ENCODE measurements at regions not wholly inside any gene's neighbourhood (a gene's known extent, or its start where the extent isn't known, plus 50 kb on each side); places are given as distances from the start of the nearest gene placed in this dataset.

GRCh38 chr9:106283769-106284168, 579.2 kb upstream of the ZNF462 start:
- Histone ChIP-seq H3K27me3 (no peaks in the 10 kb centered on the region), H3K36me3 (no peaks in the 10 kb centered on the region), H3K9me3 (no peaks in the 10 kb centered on the region), H3K27ac (no peak overlapping the region), H3K4me3 (no peak overlapping the region), H3K4me1 (peaks cover 0 to 9% (median 0%) of the 10 kb centered on the region in 4 donors)
- intact Hi-C loops (cut with DNase I; ENCODE audit: low total_unique reads), result no loop called here
- TF ChIP-seq POLR2AphosphoS5 (IDR thresholded peaks at IDR 0.05), result no peak
- TF ChIP-seq EP300 (IDR thresholded peaks at IDR 0.05; ENCODE audit: low read depth), result no peak
- no peak for TF ChIP-seq POLR2A (IDR thresholded peaks at IDR 0.05)
- TF ChIP-seq, protein P1, sequence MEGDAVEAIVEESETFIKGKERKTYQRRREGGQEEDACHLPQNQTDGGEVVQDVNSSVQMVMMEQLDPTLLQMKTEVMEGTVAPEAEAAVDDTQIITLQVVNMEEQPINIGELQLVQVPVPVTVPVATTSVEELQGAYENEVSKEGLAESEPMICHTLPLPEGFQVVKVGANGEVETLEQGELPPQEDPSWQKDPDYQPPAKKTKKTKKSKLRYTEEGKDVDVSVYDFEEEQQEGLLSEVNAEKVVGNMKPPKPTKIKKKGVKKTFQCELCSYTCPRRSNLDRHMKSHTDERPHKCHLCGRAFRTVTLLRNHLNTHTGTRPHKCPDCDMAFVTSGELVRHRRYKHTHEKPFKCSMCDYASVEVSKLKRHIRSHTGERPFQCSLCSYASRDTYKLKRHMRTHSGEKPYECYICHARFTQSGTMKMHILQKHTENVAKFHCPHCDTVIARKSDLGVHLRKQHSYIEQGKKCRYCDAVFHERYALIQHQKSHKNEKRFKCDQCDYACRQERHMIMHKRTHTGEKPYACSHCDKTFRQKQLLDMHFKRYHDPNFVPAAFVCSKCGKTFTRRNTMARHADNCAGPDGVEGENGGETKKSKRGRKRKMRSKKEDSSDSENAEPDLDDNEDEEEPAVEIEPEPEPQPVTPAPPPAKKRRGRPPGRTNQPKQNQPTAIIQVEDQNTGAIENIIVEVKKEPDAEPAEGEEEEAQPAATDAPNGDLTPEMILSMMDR (IDR thresholded peaks at IDR 0.05), result no peak
- in situ Hi-C loops (cut with MboI; ENCODE audit: low pct_ligation_motif_present in 1 of 4, low pct_unique_long_range_greater_than_20kb in 1 of 4, low sequenced_read_pairs in 3 of 4), result no loop called here
- no peak for DNase-seq
- 75 to 81% methylated on average over 5 of the region's 5 CpGs for WGBS, 2 donors (ENCODE audit: low coverage in 1 of 2)

- Histone ChIP-seq H3K9me3 (no peaks in the 10 kb centered on the region), H3K27ac (no peak overlapping the region), H3K4me1 (peaks cover 0 to 9% (median 0%) of the 10 kb centered on the region in 4 donors), H3K27me3 (no peaks in the 10 kb centered on the region), H3K4me3 (no peak overlapping the region), H3K36me3 (no peaks in the 10 kb centered on the region)
- TF ChIP-seq POLR2A (IDR thresholded peaks at IDR 0.05), result no peak
- TF ChIP-seq, protein P1 (IDR thresholded peaks at IDR 0.05), result no peak
- no peak for TF ChIP-seq EP300 (IDR thresholded peaks at IDR 0.05; ENCODE audit: low read depth)
- TF ChIP-seq POLR2AphosphoS5 (IDR thresholded peaks at IDR 0.05), result no peak
- DNase-seq, result no peak
- intact Hi-C loops (cut with DNase I; ENCODE audit: low total_unique reads) (no loop called here), in situ Hi-C loops (cut with MboI; ENCODE audit: low pct_ligation_motif_present in 1 of 4, low pct_unique_long_range_greater_than_20kb in 1 of 4, low sequenced_read_pairs in 3 of 4) (no loop called here)
- WGBS, 2 donors (ENCODE audit: low coverage in 1 of 2), result 75 to 78% methylated on average over 4 of the region's 4 CpGs
Measured at GRCh38 chr9:106284296-106284695, 578.7 kb upstream of the ZNF462 start.

GRCh38 chr9:106286249-106286648, 576.7 kb upstream of the ZNF462 start:
- no peak for DNase-seq
- TF ChIP-seq EP300 (IDR thresholded peaks at IDR 0.05; ENCODE audit: low read depth), result no peak
- TF ChIP-seq POLR2AphosphoS5 (IDR thresholded peaks at IDR 0.05), result no peak
- TF ChIP-seq, protein P1 (IDR thresholded peaks at IDR 0.05), result no peak
- TF ChIP-seq POLR2A (IDR thresholded peaks at IDR 0.05), result no peak
- Histone ChIP-seq H3K36me3 (no peaks in the 10 kb centered on the region), H3K4me1 (peaks cover 0 to 9% (median 0%) of the 10 kb centered on the region in 4 donors), H3K27ac (no peak overlapping the region), H3K27me3 (no peaks in the 10 kb centered on the region), H3K9me3 (no peaks in the 10 kb centered on the region), H3K4me3 (no peak overlapping the region)
- in situ Hi-C loops (cut with MboI; ENCODE audit: low pct_ligation_motif_present in 1 of 4, low pct_unique_long_range_greater_than_20kb in 1 of 4, low sequenced_read_pairs in 3 of 4) (no loop called here), intact Hi-C loops (cut with DNase I; ENCODE audit: low total_unique reads) (no loop called here)

DNA sequence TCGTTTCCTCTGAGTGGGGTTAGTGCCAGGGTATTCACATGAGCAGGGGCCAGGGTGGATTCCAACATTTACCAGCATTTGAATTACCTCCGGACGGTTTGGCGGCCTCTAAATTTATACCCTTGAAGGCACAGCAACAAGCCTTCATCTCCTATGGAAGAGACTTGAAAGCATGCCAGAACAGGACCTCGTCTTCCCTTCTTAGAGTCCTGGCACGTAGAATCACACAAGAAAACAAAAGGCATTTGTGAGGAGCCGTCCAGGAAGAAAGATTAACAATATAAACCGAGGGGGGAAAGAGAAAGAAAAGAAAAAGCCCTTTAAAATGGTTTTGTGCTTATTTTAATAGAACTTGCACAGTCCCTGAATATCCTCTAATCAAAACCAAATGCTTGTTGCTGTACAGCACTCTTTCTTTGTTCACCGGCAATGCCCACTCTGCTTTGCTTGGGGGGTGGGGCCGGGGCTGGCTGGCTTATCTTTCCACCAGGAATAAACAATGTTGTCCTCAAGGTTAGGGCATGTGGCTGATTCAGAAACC, 575.8 kb upstream of the ZNF462 start:
- Histone ChIP-seq H3K4me1 (peaks cover 0 to 9% (median 0%) of the 10 kb centered on the region in 4 donors), H3K36me3 (no peaks in the 10 kb centered on the region), H3K27ac (peak overlapping the region in 3 of 4 donors; percentile 12 to 42 (median 36)), H3K4me3 (peak overlapping the region in 3 of 4 donors; percentile 2 to 23 (median 3)), H3K27me3 (no peaks in the 10 kb centered on the region), H3K9me3 (no peaks in the 10 kb centered on the region)
- in situ Hi-C loops (cut with MboI; ENCODE audit: low pct_ligation_motif_present in 1 of 4, low pct_unique_long_range_greater_than_20kb in 1 of 4, low sequenced_read_pairs in 3 of 4) (no loop called here), intact Hi-C loops (cut with DNase I; ENCODE audit: low total_unique reads) (no loop called here)
- WGBS, 2 donors (ENCODE audit: low coverage in 1 of 2), result 33 to 36% methylated on average over 5 to 10 of the region's 10 CpGs
- TF ChIP-seq POLR2A (IDR thresholded peaks at IDR 0.05) (no peak), EP300 (IDR thresholded peaks at IDR 0.05; ENCODE audit: low read depth) (no peak), POLR2AphosphoS5 (IDR thresholded peaks at IDR 0.05) (no peak)
- DNase-seq, result no peak

DNA sequence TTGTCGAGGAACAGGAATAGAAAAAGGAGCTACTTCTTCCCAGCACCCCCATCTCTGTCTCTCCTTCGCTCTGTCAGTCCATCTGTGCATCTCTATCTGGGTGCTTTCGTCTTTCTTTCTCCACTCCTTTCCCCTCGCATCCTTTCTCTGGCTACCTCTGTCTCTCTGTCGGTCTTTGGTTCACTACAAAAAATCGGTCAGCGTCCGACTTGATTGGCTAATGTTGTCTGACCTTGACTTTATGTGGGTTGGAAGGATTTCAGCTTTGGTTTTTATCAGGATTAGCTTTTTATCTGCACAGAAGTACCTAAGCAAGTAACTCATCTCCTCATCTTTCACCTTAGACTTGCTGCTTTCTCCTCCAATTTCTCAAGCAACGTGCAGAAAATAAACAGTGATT, 575.2 kb upstream of the ZNF462 start:
- H3K4me3 ChIP-seq, result no peak overlapping the region

More for the DNA sequence above, 575.2 kb upstream of the ZNF462 start:
- H3K9me3 ChIP-seq, result no peaks in the 10 kb centered on the region
- 79 to 81% methylated on average over 9 of the region's 9 CpGs for WGBS, 2 donors (ENCODE audit: low coverage in 1 of 2)
- peaks cover 0 to 9% (median 0%) of the 10 kb centered on the region in 4 donors for H3K4me1 ChIP-seq
- in situ Hi-C loops (cut with MboI; ENCODE audit: low pct_ligation_motif_present in 1 of 4, low pct_unique_long_range_greater_than_20kb in 1 of 4, low sequenced_read_pairs in 3 of 4) (no loop called here), intact Hi-C loops (cut with DNase I; ENCODE audit: low total_unique reads) (no loop called here)
- TF ChIP-seq POLR2A (IDR thresholded peaks at IDR 0.05) (no peak), POLR2AphosphoS5 (IDR thresholded peaks at IDR 0.05) (no peak), EP300 (IDR thresholded peaks at IDR 0.05; ENCODE audit: low read depth) (no peak)
- TF ChIP-seq, protein P1 (IDR thresholded peaks at IDR 0.05), result no peak
- H3K27me3 ChIP-seq, result no peaks in the 10 kb centered on the region
- no peaks in the 10 kb centered on the region for H3K36me3 ChIP-seq
- DNase-seq, result no peak
- peak overlapping the region in 3 of 4 donors; percentile 12 to 42 (median 36) for H3K27ac ChIP-seq
